HUES64 (cell line): ENCODE measurements at regions not wholly inside any gene's neighbourhood (a gene's known extent, or its start where the extent isn't known, plus 50 kb on each side); places are given as distances from the start of the nearest gene placed in this dataset.

Experiments used
- H3K27ac ChIP-seq: 2 replicates; pipeline ENCODE4 v1.7.0; 2013; ENCODE audit warnings: low read depth, low read length, inconsistent platforms
- H3K27me3 ChIP-seq: 2 replicates; pipeline ENCODE4 v1.6.1; 2013; ENCODE audit warnings: mild to moderate bottlenecking, low read length; ENCODE audit not compliant: insufficient read depth
- H3K36me3 ChIP-seq: 2 replicates; pipeline ENCODE4 v1.6.1; 2013; ENCODE audit warnings: mild to moderate bottlenecking, low read length; ENCODE audit not compliant: insufficient read depth
- H3K4me1 ChIP-seq: 2 replicates; pipeline ENCODE4 v1.6.1; 2013; ENCODE audit warnings: mild to moderate bottlenecking, low read length, moderate library complexity; ENCODE audit not compliant: insufficient read depth
- H3K4me3 ChIP-seq: 2 replicates; pipeline ENCODE4 v1.5.1; 2013; ENCODE audit warnings: mild to moderate bottlenecking, low read length, moderate library complexity
- H3K9ac ChIP-seq: 2 replicates; pipeline ENCODE4 v1.6.1; 2013; ENCODE audit warnings: mild to moderate bottlenecking, low read depth, low read length
- H3K9me3 ChIP-seq: 2 replicates; pipeline ENCODE4 v1.6.1; 2013; ENCODE audit warnings: low read depth, low read length; ENCODE audit not compliant: insufficient read depth
- WGBS: fragments of 150-250, 120-280 bp; methylation state at CpG from one replicate; pipeline ENCODE4 v1.1.7; 2013; ENCODE audit warnings: missing lambda C conversion rate; 5-methylcytosine and 5-hydroxymethylcytosine counted together

DNA sequence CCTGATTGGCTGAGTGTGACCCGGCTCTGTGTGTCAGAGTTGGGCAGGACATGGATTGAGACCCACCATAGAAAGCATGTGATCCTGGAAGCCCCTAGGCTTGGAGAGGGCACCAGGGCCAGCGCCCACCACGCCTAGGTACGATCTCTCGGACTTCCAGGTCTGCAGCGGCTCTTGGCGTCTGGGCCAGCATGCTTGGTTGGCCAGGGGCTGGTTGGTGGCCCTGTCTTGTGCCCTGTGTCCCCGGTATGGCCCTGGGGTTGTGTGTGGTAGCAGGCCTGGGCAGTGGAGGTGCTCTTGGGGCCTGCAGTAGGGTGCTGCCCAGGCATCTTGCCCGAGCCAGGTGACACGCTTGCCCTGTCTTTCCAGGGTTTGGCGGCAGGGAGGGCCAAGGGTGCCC, 210.6 kb downstream of the UBE3A start:
- H3K9ac ChIP-seq, result no peak overlapping the region
- H3K4me3 ChIP-seq, result no peak overlapping the region
- peaks cover 91% of the 10 kb centered on the region for H3K9me3 ChIP-seq
- H3K27me3 ChIP-seq, result no peaks in the 10 kb centered on the region
- no peaks in the 10 kb centered on the region for H3K4me1 ChIP-seq
- no peak overlapping the region for H3K27ac ChIP-seq
- 89% methylated on average over 11 of the region's 11 CpGs for WGBS
- H3K36me3 ChIP-seq, result no peaks in the 10 kb centered on the region

DNA sequence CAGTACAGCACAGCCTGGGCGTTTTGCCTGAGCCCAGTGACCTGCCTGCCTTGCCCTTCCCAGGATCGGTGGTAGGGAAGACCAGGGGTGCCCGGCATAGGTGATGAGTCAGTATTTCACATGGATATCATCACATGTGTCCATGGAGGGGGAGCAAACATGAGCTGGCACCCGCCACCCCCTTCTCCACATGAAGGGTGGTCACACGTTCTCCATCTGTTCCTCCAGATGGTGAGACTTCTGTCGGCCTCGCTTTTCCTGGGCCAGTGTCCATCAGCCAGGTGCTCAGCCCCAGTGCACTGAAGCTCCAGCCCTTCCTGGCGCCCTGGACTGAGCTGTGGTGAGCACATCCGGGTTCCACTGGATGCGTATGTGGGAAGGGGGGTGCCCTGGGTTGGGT, 208.4 kb downstream of the UBE3A start:
- Histone ChIP-seq H3K9ac (no peak overlapping the region), H3K9me3 (peaks cover 91% of the 10 kb centered on the region), H3K36me3 (no peaks in the 10 kb centered on the region), H3K27me3 (no peaks in the 10 kb centered on the region), H3K4me3 (no peak overlapping the region), H3K27ac (no peak overlapping the region), H3K4me1 (no peaks in the 10 kb centered on the region)
- WGBS, result 87% methylated on average over 10 of the region's 10 CpGs

DNA sequence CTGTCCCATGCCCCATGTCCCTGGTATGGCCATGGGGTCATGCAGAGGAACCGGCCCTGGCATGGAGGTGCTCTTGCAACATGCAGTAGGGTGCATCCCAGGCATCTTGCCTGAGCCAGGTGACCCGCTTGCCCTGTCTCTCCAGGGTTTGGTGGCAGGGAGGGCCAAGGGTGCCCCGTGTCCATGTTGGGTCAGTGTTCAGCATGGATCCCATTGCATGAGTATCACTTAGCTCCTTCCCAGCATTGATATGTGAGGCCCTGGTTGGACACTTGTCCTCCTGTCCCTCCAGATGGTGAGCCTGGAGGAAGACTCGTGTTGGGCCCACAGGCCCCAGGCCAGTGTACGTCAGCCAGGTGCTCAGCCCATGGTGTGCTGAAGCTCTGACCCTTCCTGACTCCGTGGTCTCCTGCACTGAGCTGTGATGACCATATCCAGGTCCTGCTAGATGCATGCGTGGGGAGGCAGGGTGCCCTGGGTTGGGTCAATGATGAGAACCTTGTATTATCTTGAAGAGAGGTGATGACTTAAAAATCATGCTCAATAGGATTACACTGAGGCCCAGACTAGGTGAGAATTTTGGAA, 205.0 kb downstream of the UBE3A start:
- Histone ChIP-seq H3K9me3 (peaks cover 87% of the 10 kb centered on the region), H3K27me3 (no peaks in the 10 kb centered on the region), H3K4me3 (no peak overlapping the region), H3K9ac (no peak overlapping the region), H3K36me3 (no peaks in the 10 kb centered on the region), H3K27ac (no peak overlapping the region), H3K4me1 (no peaks in the 10 kb centered on the region)
- WGBS, result 79% methylated on average over 7 of the region's 7 CpGs

DNA sequence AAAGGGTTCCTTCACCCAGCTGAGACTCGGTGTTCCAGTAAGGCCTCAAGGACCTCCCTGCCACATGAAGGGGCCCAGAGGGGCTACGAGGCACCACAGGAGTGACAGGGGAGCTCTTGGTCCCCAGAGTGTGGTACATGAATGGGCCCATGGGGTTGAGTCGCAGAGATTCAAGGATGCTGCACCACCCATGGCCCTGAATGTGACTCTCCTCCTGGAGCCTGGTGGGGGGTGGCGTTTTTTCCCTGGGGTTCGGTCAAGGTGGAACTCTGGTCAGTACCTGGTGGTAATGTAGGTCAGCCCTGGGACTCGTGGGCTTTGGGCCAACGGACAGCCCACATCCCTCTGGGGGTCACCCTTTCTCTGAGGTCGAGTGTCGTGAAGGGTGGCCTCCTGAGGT, 204.0 kb downstream of the UBE3A start:
- H3K27me3 ChIP-seq, result no peaks in the 10 kb centered on the region
- no peaks in the 10 kb centered on the region for H3K36me3 ChIP-seq
- no peak overlapping the region for H3K4me3 ChIP-seq
- H3K9ac ChIP-seq, result no peak overlapping the region
- WGBS, result 82% methylated on average over 9 of the region's 9 CpGs
- peaks cover 89% of the 10 kb centered on the region for H3K9me3 ChIP-seq
- H3K4me1 ChIP-seq, result no peaks in the 10 kb centered on the region
- H3K27ac ChIP-seq, result no peak overlapping the region

DNA sequence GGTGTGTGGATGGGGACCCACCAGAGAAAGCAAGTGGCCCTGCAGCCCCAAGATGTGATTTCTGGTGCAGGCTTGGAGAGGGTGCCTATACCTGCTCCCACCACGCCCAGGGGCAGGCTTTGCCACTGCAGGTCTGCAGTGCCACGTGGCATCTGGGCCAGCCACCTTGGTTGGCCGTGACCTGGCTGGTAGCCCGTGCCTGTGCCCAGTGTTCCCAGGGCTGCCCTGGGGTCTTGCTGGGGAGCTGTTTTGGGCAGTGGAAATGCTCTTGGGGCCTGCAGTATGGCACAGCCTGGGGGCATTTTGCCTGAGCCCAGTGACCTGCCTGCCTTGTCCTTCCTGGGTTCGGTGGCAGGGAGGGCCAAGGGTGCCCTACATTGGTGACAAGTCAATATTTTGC, 203.4 kb downstream of the UBE3A start:
- Histone ChIP-seq H3K36me3 (no peaks in the 10 kb centered on the region), H3K4me1 (no peaks in the 10 kb centered on the region), H3K27me3 (no peaks in the 10 kb centered on the region), H3K9me3 (peaks cover 89% of the 10 kb centered on the region), H3K27ac (no peak overlapping the region), H3K9ac (no peak overlapping the region), H3K4me3 (no peak overlapping the region)
- WGBS, result 73% methylated on average over 5 of the region's 5 CpGs

DNA sequence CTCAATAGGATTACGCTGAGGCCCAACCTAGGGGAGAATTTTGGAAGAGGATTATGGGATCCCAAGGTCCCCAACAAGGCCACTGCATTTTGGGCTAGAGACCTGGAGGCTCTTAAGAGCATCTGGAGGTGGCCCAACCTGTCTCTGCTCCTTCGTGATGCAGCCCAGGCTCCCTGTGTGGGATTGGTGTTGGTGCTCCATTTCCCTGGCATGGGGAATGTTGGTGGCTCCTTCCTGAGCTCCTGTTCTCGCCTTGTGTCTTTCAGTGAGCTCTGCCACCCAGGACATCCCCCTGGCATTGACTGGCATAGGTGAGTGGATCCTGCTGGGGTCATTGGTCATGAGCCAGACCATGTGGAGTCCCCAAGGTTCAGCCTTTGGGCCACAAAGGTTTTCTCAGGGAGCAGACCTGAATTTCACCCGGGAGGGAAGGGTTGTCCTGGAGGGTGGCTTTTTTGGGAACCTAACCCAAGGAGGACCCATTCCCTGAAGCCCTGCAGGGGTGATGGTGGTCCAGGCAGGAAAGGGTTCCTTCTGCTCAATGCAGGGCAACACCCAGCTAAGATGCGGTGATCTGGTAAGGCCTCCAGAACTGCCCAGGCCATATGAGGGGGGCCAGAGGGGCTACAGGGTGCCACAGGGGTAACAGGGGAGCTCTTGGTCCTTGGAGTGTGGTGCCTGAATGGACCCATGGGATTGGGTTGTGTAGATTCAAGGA, 202.5 kb downstream of the UBE3A start:
- Histone ChIP-seq H3K9ac (no peak overlapping the region), H3K27me3 (no peaks in the 10 kb centered on the region), H3K36me3 (no peaks in the 10 kb centered on the region), H3K27ac (no peak overlapping the region), H3K9me3 (peaks cover 89% of the 10 kb centered on the region), H3K4me1 (no peaks in the 10 kb centered on the region), H3K4me3 (no peak overlapping the region)
- WGBS, result 77% methylated on average over 5 of the region's 5 CpGs

DNA sequence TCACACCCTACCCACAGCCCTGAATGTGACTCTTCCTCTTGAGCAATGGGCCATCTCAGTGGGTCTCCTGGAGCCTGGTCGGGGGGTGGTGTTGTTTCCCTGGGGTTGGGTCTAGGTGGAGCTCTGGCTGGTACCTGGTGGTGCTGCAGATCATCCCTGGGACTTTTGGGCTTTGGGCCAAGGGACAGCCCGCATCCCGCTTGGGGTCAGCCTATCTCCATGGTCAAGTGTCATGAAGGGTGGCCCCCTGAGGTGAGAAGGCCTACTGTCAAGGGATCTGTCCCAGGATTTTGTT, 202.0 kb downstream of the UBE3A start:
- Histone ChIP-seq H3K9ac (no peak overlapping the region), H3K27ac (no peak overlapping the region), H3K4me1 (no peaks in the 10 kb centered on the region), H3K9me3 (peaks cover 88% of the 10 kb centered on the region), H3K4me3 (no peak overlapping the region), H3K27me3 (no peaks in the 10 kb centered on the region), H3K36me3 (no peaks in the 10 kb centered on the region)
- WGBS, result 82% methylated on average over 3 of the region's 3 CpGs

DNA sequence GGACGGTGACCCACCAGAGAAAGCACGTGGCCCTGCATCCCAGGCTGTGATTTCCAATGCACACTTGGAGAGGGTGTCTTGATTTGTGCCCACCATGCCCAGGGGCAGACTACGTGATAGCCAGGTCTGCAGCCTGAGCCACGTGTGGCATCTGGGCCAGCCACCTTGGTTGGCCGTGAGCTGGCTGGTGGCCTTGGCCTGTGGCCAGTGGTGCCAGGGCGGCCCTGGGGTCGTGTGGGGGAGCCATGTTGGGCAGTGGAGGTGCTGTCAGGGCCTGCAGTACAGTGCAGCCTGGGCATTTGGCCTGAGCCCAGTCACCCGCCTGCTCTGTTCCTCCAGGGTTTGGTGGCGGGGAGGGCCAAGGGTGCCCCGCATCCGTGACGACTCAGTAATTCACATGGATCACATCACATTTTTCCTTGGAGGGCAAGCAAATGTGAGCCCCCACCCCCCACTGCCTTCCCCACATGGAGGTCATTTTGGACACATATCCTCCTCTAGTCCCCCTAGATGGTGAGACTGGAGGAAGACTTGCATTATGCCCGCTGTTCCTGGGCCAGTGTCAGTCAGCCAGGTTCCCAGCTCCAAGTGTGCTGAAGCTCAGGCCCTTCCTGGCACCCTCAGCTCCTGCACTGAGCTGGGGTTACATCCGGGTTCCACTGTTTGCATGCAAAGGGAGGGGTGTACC, 201.4 kb downstream of the UBE3A start:
- Histone ChIP-seq H3K36me3 (no peaks in the 10 kb centered on the region), H3K9ac (no peak overlapping the region), H3K9me3 (peaks cover 90% of the 10 kb centered on the region), H3K4me1 (no peaks in the 10 kb centered on the region), H3K27ac (no peak overlapping the region), H3K4me3 (no peak overlapping the region), H3K27me3 (no peaks in the 10 kb centered on the region)
- WGBS, result 82% methylated on average over 14 of the region's 14 CpGs

DNA sequence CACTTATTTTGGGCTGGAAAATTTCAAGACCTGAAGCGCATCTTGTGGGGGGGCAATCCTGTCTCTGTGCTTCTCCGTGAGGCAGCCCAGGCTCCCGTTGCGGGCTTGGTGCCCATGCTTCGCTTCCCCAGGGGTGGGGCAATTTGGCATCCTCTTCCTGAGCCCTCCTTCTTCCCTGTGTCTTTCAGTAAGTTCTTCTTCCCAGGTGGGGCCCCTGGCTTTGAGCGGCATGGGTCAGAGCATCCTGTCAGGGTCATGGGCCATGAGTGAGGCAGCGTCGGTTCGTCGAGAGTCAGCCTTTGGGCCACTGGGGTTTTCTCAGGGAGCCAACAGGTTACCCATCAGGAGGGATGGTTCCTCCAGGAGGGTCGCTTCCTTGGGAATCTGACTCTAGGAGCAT, 200.7 kb downstream of the UBE3A start:
- no peaks in the 10 kb centered on the region for H3K4me1 ChIP-seq
- no peak overlapping the region for H3K4me3 ChIP-seq
- 91% methylated on average over 11 of the region's 11 CpGs for WGBS
- peaks cover 90% of the 10 kb centered on the region for H3K9me3 ChIP-seq
- H3K27ac ChIP-seq, result no peak overlapping the region
- H3K9ac ChIP-seq, result no peak overlapping the region
- no peaks in the 10 kb centered on the region for H3K36me3 ChIP-seq
- H3K27me3 ChIP-seq, result no peaks in the 10 kb centered on the region

DNA sequence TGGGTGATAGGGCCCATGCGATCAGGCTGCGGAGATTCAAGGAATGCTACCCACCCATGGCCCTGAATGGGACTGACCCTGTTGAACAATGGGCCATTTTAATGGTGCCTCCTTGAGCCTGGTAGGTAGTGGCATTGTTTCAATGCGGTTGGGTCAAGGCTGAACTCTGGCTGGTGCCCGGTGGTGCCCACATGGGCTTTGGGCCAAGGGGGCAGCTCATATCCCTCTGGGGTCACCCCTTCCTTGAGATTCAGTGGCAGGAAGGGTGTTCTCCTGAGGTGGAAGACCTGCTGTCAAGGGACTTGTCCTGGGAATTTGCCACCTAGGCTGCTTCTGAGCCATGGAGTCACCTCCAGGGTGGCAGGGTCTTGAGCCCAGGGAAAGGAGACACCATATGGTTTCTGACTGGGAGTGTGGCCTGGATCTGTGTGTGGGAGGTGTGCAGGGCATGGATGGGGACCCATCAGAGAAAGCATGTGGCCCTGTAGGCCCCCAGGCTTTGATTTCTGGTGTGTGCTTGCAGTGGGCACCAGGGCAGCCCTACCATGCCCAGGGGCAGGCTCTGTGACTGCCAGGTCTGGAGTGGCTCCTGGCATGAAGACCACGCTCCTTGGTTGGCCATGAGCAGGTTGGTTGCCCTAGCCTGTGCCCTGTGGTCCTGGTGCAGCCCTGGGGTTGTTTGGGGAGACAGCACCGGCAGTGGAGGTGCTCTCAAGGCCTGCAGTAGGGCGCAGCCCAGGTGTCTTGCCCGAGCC, 199.9 kb downstream of the UBE3A start:
- WGBS, result 86% methylated on average over 8 of the region's 8 CpGs
- peaks cover 90% of the 10 kb centered on the region for H3K9me3 ChIP-seq
- no peak overlapping the region for H3K4me3 ChIP-seq
- H3K9ac ChIP-seq, result no peak overlapping the region
- H3K27ac ChIP-seq, result no peak overlapping the region
- H3K36me3 ChIP-seq, result no peaks in the 10 kb centered on the region
- H3K27me3 ChIP-seq, result no peaks in the 10 kb centered on the region
- H3K4me1 ChIP-seq, result no peaks in the 10 kb centered on the region
